ENCODE measurements at regions not wholly inside any gene's neighbourhood (a gene's known extent, or its start where the extent isn't known, plus 50 kb on each side); places are given as distances from the start of the nearest gene placed in this dataset.

DNA sequence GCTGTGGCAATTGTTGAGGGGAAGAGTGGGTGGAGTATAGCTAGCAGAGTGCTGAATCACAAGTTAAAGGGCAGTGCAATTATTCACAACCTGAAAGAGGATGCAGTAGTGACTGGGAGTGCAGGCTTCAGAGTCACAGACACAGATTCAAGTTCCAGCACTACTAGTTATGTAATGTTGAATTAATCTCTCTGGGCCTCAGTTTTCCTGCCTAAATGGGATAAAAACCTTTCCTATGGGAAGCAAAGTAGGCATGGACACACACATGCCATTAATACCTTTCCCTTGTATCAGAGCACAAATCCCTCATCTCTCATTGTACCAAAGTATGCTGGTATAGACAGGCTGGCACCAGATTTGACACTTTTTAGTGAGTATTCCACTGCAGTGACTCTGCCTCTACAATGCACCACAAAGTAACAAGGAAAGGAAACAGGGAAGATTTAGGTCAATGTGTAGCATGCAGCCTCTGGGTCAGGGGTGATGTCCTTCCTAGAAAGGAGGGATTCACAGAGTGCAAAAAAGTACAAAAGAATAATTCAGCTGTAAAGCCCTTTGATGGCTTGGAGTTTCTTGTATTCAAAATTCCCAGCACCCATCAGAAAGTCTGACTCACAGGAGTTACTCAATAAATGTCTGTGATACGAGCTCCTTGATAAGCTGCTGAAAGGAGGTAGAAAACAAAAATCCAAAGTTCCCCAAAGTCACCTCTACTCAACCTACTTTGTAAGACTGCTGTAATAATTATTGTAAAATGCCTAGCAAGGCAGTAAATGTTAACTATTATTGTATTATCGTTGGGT, 507.5 kb upstream of the TGFBR2 start:
- no peak overlapping the region for H3K4me3 ChIP-seq (ENCODE audit: low read depth in 2 of 2, low read length in 2 of 2)
- DNase-seq (ENCODE audit: low read depth, low spot score) (no peak), ATAC-seq (no peak)
- POLR2A ChIA-PET, result no interaction called here
- no peak overlapping the region for H3K27ac ChIP-seq (ENCODE audit: low read length)
- H3K36me3 ChIP-seq (ENCODE audit: control insufficient read depth, insufficient read depth, low read length), result no peaks in the 10 kb centered on the region
- TF ChIP-seq TCF7L2 (IDR thresholded peaks at IDR 0.05; ENCODE audit: low read depth, low read length), result no peak
- no peak for TF ChIP-seq POLR2AphosphoS5 (IDR thresholded peaks at IDR 0.05; ENCODE audit: low read depth, low read length)
- TF ChIP-seq, protein P1, sequence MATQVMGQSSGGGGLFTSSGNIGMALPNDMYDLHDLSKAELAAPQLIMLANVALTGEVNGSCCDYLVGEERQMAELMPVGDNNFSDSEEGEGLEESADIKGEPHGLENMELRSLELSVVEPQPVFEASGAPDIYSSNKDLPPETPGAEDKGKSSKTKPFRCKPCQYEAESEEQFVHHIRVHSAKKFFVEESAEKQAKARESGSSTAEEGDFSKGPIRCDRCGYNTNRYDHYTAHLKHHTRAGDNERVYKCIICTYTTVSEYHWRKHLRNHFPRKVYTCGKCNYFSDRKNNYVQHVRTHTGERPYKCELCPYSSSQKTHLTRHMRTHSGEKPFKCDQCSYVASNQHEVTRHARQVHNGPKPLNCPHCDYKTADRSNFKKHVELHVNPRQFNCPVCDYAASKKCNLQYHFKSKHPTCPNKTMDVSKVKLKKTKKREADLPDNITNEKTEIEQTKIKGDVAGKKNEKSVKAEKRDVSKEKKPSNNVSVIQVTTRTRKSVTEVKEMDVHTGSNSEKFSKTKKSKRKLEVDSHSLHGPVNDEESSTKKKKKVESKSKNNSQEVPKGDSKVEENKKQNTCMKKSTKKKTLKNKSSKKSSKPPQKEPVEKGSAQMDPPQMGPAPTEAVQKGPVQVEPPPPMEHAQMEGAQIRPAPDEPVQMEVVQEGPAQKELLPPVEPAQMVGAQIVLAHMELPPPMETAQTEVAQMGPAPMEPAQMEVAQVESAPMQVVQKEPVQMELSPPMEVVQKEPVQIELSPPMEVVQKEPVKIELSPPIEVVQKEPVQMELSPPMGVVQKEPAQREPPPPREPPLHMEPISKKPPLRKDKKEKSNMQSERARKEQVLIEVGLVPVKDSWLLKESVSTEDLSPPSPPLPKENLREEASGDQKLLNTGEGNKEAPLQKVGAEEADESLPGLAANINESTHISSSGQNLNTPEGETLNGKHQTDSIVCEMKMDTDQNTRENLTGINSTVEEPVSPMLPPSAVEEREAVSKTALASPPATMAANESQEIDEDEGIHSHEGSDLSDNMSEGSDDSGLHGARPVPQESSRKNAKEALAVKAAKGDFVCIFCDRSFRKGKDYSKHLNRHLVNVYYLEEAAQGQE (IDR thresholded peaks at IDR 0.05; ENCODE audit: insufficient read depth in 1 of 2, low read depth in 2 of 2, low read length in 1 of 2), result no peak
- TF ChIP-seq, protein P2, sequence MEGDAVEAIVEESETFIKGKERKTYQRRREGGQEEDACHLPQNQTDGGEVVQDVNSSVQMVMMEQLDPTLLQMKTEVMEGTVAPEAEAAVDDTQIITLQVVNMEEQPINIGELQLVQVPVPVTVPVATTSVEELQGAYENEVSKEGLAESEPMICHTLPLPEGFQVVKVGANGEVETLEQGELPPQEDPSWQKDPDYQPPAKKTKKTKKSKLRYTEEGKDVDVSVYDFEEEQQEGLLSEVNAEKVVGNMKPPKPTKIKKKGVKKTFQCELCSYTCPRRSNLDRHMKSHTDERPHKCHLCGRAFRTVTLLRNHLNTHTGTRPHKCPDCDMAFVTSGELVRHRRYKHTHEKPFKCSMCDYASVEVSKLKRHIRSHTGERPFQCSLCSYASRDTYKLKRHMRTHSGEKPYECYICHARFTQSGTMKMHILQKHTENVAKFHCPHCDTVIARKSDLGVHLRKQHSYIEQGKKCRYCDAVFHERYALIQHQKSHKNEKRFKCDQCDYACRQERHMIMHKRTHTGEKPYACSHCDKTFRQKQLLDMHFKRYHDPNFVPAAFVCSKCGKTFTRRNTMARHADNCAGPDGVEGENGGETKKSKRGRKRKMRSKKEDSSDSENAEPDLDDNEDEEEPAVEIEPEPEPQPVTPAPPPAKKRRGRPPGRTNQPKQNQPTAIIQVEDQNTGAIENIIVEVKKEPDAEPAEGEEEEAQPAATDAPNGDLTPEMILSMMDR (IDR thresholded peaks at IDR 0.05), result no peak
- no peak for TF ChIP-seq SIN3A (IDR thresholded peaks at IDR 0.05; ENCODE audit: borderline replicate concordance, insufficient read depth, low read depth, low read length)
- BruUV-seq (replicated peaks), result no TSS peak
- H3K27me3 ChIP-seq (ENCODE audit: control insufficient read depth, insufficient read depth, low read length), result no peaks in the 10 kb centered on the region
- H3K4me1 ChIP-seq (ENCODE audit: control insufficient read depth, insufficient read depth, low read length), result no peaks in the 10 kb centered on the region
- in situ Hi-C loops (cut with HindIII; ENCODE audit: low pct_unique_long_range_greater_than_20kb, low sequenced_read_pairs), result no loop called here
- CTCF ChIA-PET, result no interaction called here
- H3K9me3 ChIP-seq (ENCODE audit: control insufficient read depth, insufficient read depth, low read depth, low read length), result no peaks in the 10 kb centered on the region
- intact Hi-C loops (cut with micrococcal nuclease; ENCODE audit: unreplicated experiment), result no loop called here

DNA sequence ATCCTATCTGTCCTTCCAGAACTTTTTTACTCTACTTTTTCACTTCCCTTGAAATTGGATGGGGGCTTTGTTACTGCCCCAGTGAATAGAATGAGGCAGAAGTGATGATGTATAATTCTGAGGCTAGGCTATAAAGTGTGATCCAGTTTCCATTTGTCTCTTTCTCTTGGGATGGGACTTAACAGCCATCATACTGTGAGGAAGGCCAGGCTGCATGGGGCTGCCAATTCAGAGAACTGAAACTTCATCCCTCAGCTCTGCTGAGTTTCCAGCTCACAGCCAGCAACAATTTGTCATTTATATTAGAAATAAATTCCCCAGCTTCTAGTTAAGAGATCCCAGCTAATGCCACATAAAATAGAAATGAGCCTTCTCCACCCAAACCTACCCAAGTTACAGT, 504.0 kb upstream of the TGFBR2 start:
- H3K4me3 ChIP-seq (ENCODE audit: low read depth in 2 of 2, low read length in 2 of 2), result no peak overlapping the region
- in situ Hi-C loops (cut with HindIII; ENCODE audit: low pct_unique_long_range_greater_than_20kb, low sequenced_read_pairs) (no loop called here), intact Hi-C loops (cut with micrococcal nuclease; ENCODE audit: unreplicated experiment) (no loop called here)
- H3K27me3 ChIP-seq (ENCODE audit: control insufficient read depth, insufficient read depth, low read length), result no peaks in the 10 kb centered on the region
- no peak for ATAC-seq
- ChIA-PET POLR2A (no interaction called here), CTCF (no interaction called here)
- H3K4me1 ChIP-seq (ENCODE audit: control insufficient read depth, insufficient read depth, low read length), result no peaks in the 10 kb centered on the region
- no peaks in the 10 kb centered on the region for H3K36me3 ChIP-seq (ENCODE audit: control insufficient read depth, insufficient read depth, low read length)
- no TSS peak for BruUV-seq (replicated peaks)
- TF ChIP-seq TCF7L2 (IDR thresholded peaks at IDR 0.05; ENCODE audit: low read depth, low read length), result no peak
- TF ChIP-seq SIN3A (IDR thresholded peaks at IDR 0.05; ENCODE audit: borderline replicate concordance, insufficient read depth, low read depth, low read length), result no peak
- TF ChIP-seq, protein P2 (IDR thresholded peaks at IDR 0.05), result no peak
- TF ChIP-seq, protein P1 (IDR thresholded peaks at IDR 0.05; ENCODE audit: insufficient read depth in 1 of 2, low read depth in 2 of 2, low read length in 1 of 2), result no peak
- no peak for TF ChIP-seq POLR2AphosphoS5 (IDR thresholded peaks at IDR 0.05; ENCODE audit: low read depth, low read length)
- H3K9me3 ChIP-seq (ENCODE audit: control insufficient read depth, insufficient read depth, low read depth, low read length), result no peaks in the 10 kb centered on the region
- no peak overlapping the region for H3K27ac ChIP-seq (ENCODE audit: low read length)
- DNase-seq (ENCODE audit: low read depth, low spot score), result no peak

Data from Panc1 (cell line).